ENCODE measurements at regions not wholly inside any gene's neighbourhood (a gene's known extent, or its start where the extent isn't known, plus 50 kb on each side); places are given as distances from the start of the nearest gene placed in this dataset.

GRCh38 chr6:95511404-95511803 is 65.9 kb upstream of the MANEA start:
- no peak overlapping the region for H3K14ac ChIP-seq (ENCODE audit: low read length)
- H4K91ac ChIP-seq (ENCODE audit: low read depth, low read length, poor library complexity), result no peak overlapping the region
- no CpG with 5 or more reads among the region's 4 CpGs for WGBS, 2 donors (ENCODE audit: extremely low coverage in 2 of 2, insufficient read length in 2 of 2, insufficient replicate concordance in 1 of 2)
- H2BK12ac ChIP-seq (ENCODE audit: low read length), result no peak overlapping the region
- no peak overlapping the region for H4K8ac ChIP-seq (ENCODE audit: low read depth, low read length)
- H2BK120ac ChIP-seq (ENCODE audit: low read depth, low read length), result no peak overlapping the region
- peaks cover 0 to 4% of the 10 kb centered on the region in 2 donors for H3K4me1 ChIP-seq (ENCODE audit: control insufficient read depth in 2 of 2, insufficient read depth in 1 of 2, low read depth in 1 of 2, low read length in 2 of 2)
- H3K4ac ChIP-seq (ENCODE audit: low read length), result no peak overlapping the region
- H3K9me3 ChIP-seq (replicated peaks in 1 of 2; ENCODE audit: control insufficient read depth in 2 of 2, insufficient read depth in 1 of 2, low read depth in 1 of 2, low read length in 2 of 2), result no peaks in the 10 kb centered on the region
- H3K27ac ChIP-seq (replicated peaks; ENCODE audit: low read length), result no peak overlapping the region
- H3K79me1 ChIP-seq (ENCODE audit: low read depth, low read length), result no peaks in the 10 kb centered on the region
- no peaks in the 10 kb centered on the region for H3K36me3 ChIP-seq (replicated peaks in 1 of 2; ENCODE audit: control insufficient read depth in 2 of 2, insufficient read depth in 2 of 2, low read length in 2 of 2)
- H2AFZ ChIP-seq (ENCODE audit: low read length), result peak overlapping the region; percentile 16
- no peak overlapping the region for H3K4me2 ChIP-seq (ENCODE audit: insufficient read depth, low read length, poor library complexity, severe bottlenecking)
- no peak overlapping the region for H3K18ac ChIP-seq (ENCODE audit: low read length)
- no peaks in the 10 kb centered on the region for H3K27me3 ChIP-seq (ENCODE audit: control insufficient read depth in 3 of 3, insufficient read depth in 3 of 3, low read depth in 1 of 3, low read length in 3 of 3)
- no peak for DNase-seq (ENCODE audit: low spot score)
- H2BK5ac ChIP-seq (ENCODE audit: low read length), result no peak overlapping the region
- H2AK5ac ChIP-seq (ENCODE audit: low read depth, low read length), result no peak overlapping the region
- H3K23ac ChIP-seq (ENCODE audit: low read depth, low read length, poor library complexity), result no peak overlapping the region
- no peak overlapping the region for H2BK15ac ChIP-seq (ENCODE audit: low read length)
- no peak overlapping the region for H3K9ac ChIP-seq (ENCODE audit: low read depth, low read length, poor library complexity)
- no peak overlapping the region for H3K4me3 ChIP-seq (ENCODE audit: low read length in 2 of 2)

DNA sequence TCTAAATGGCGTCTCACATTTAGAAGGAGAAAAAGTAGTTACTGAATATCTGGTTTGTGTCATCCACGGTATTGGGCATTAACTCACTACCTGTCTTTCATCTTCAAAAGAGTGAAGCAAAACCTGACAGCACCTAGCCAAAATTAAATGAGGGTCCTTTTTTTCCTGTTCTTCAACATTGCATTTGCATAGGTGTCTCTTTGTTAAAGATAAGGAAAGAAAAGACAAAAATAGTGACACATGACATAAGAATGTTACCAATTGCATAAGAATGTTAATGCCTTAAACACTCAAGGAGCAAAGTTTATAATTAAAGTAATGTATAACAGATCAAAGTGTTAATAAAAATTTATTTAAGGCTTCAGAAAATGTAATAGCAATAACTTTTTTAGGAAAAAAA is 61.4 kb upstream of the MANEA start:
- H2AFZ ChIP-seq (ENCODE audit: low read length), result no peak overlapping the region
- H3K18ac ChIP-seq (ENCODE audit: low read length), result no peak overlapping the region
- DNase-seq (ENCODE audit: low spot score), result no peak
- H3K4me3 ChIP-seq (ENCODE audit: low read length in 2 of 2), result no peak overlapping the region
- H3K23ac ChIP-seq (ENCODE audit: low read depth, low read length, poor library complexity), result no peak overlapping the region
- H3K79me1 ChIP-seq (ENCODE audit: low read depth, low read length), result no peaks in the 10 kb centered on the region
- peaks cover 0 to 4% of the 10 kb centered on the region in 2 donors for H3K4me1 ChIP-seq (ENCODE audit: control insufficient read depth in 2 of 2, insufficient read depth in 1 of 2, low read depth in 1 of 2, low read length in 2 of 2)
- no peaks in the 10 kb centered on the region for H3K27me3 ChIP-seq (ENCODE audit: control insufficient read depth in 3 of 3, insufficient read depth in 3 of 3, low read depth in 1 of 3, low read length in 3 of 3)
- H2BK120ac ChIP-seq (ENCODE audit: low read depth, low read length), result no peak overlapping the region
- no peak overlapping the region for H2BK12ac ChIP-seq (ENCODE audit: low read length)
- H4K8ac ChIP-seq (ENCODE audit: low read depth, low read length), result no peak overlapping the region
- no CpG with 5 or more reads among the region's 2 CpGs for WGBS, 2 donors (ENCODE audit: extremely low coverage in 2 of 2, insufficient read length in 2 of 2, insufficient replicate concordance in 1 of 2)
- H3K9ac ChIP-seq (ENCODE audit: low read depth, low read length, poor library complexity), result no peak overlapping the region
- H2AK5ac ChIP-seq (ENCODE audit: low read depth, low read length), result no peak overlapping the region
- no peak overlapping the region for H4K91ac ChIP-seq (ENCODE audit: low read depth, low read length, poor library complexity)
- H3K4me2 ChIP-seq (ENCODE audit: insufficient read depth, low read length, poor library complexity, severe bottlenecking), result no peak overlapping the region
- no peak overlapping the region for H2BK15ac ChIP-seq (ENCODE audit: low read length)
- no peak overlapping the region for H3K14ac ChIP-seq (ENCODE audit: low read length)
- H3K36me3 ChIP-seq (replicated peaks in 1 of 2; ENCODE audit: control insufficient read depth in 2 of 2, insufficient read depth in 2 of 2, low read length in 2 of 2), result no peaks in the 10 kb centered on the region
- no peak overlapping the region for H3K4ac ChIP-seq (ENCODE audit: low read length)
- H3K9me3 ChIP-seq (replicated peaks in 1 of 2; ENCODE audit: control insufficient read depth in 2 of 2, insufficient read depth in 1 of 2, low read depth in 1 of 2, low read length in 2 of 2), result no peaks in the 10 kb centered on the region
- no peak overlapping the region for H2BK5ac ChIP-seq (ENCODE audit: low read length)
- H3K27ac ChIP-seq (replicated peaks; ENCODE audit: low read length), result no peak overlapping the region

- peaks cover 0 to 4% of the 10 kb centered on the region in 2 donors for H3K4me1 ChIP-seq (ENCODE audit: control insufficient read depth in 2 of 2, insufficient read depth in 1 of 2, low read depth in 1 of 2, low read length in 2 of 2)
- no peak overlapping the region for H3K14ac ChIP-seq (ENCODE audit: low read length)
- no peaks in the 10 kb centered on the region for H3K36me3 ChIP-seq (replicated peaks in 1 of 2; ENCODE audit: control insufficient read depth in 2 of 2, insufficient read depth in 2 of 2, low read length in 2 of 2)
- H3K18ac ChIP-seq (ENCODE audit: low read length), result no peak overlapping the region
- H3K79me1 ChIP-seq (ENCODE audit: low read depth, low read length), result no peaks in the 10 kb centered on the region
- no CpG with 5 or more reads among the region's 2 CpGs for WGBS, 2 donors (ENCODE audit: extremely low coverage in 2 of 2, insufficient read length in 2 of 2, insufficient replicate concordance in 1 of 2)
- no peak overlapping the region for H3K4me2 ChIP-seq (ENCODE audit: insufficient read depth, low read length, poor library complexity, severe bottlenecking)
- H4K8ac ChIP-seq (ENCODE audit: low read depth, low read length), result no peak overlapping the region
- no peak overlapping the region for H2AFZ ChIP-seq (ENCODE audit: low read length)
- H2BK15ac ChIP-seq (ENCODE audit: low read length), result no peak overlapping the region
- no peaks in the 10 kb centered on the region for H3K27me3 ChIP-seq (ENCODE audit: control insufficient read depth in 3 of 3, insufficient read depth in 3 of 3, low read depth in 1 of 3, low read length in 3 of 3)
- H3K9ac ChIP-seq (ENCODE audit: low read depth, low read length, poor library complexity), result no peak overlapping the region
- no peaks in the 10 kb centered on the region for H3K9me3 ChIP-seq (replicated peaks in 1 of 2; ENCODE audit: control insufficient read depth in 2 of 2, insufficient read depth in 1 of 2, low read depth in 1 of 2, low read length in 2 of 2)
- no peak for DNase-seq (ENCODE audit: low spot score)
- H3K4me3 ChIP-seq (ENCODE audit: low read length in 2 of 2), result no peak overlapping the region
- no peak overlapping the region for H3K23ac ChIP-seq (ENCODE audit: low read depth, low read length, poor library complexity)
- H2BK12ac ChIP-seq (ENCODE audit: low read length), result no peak overlapping the region
- H2BK120ac ChIP-seq (ENCODE audit: low read depth, low read length), result no peak overlapping the region
- no peak overlapping the region for H4K91ac ChIP-seq (ENCODE audit: low read depth, low read length, poor library complexity)
- no peak overlapping the region for H3K27ac ChIP-seq (replicated peaks; ENCODE audit: low read length)
- no peak overlapping the region for H3K4ac ChIP-seq (ENCODE audit: low read length)
- H2AK5ac ChIP-seq (ENCODE audit: low read depth, low read length), result no peak overlapping the region
- H2BK5ac ChIP-seq (ENCODE audit: low read length), result no peak overlapping the region
Measured at GRCh38 chr6:95517004-95517403, 60.3 kb upstream of the MANEA start.

GRCh38 chr6:95517568-95517967 is 59.8 kb upstream of the MANEA start:
- Histone ChIP-seq H4K8ac (ENCODE audit: low read depth, low read length) (no peak overlapping the region), H3K23ac (ENCODE audit: low read depth, low read length, poor library complexity) (no peak overlapping the region), H3K4me3 (ENCODE audit: low read length in 2 of 2) (no peak overlapping the region), H3K27me3 (ENCODE audit: control insufficient read depth in 3 of 3, insufficient read depth in 3 of 3, low read depth in 1 of 3, low read length in 3 of 3) (no peaks in the 10 kb centered on the region), H3K4me1 (ENCODE audit: control insufficient read depth in 2 of 2, insufficient read depth in 1 of 2, low read depth in 1 of 2, low read length in 2 of 2) (peaks cover 0 to 4% of the 10 kb centered on the region in 2 donors), H3K4me2 (ENCODE audit: insufficient read depth, low read length, poor library complexity, severe bottlenecking) (no peak overlapping the region), H2BK5ac (ENCODE audit: low read length) (no peak overlapping the region), H3K9me3 (replicated peaks in 1 of 2; ENCODE audit: control insufficient read depth in 2 of 2, insufficient read depth in 1 of 2, low read depth in 1 of 2, low read length in 2 of 2) (no peaks in the 10 kb centered on the region), H2AFZ (ENCODE audit: low read length) (no peak overlapping the region), H2BK120ac (ENCODE audit: low read depth, low read length) (no peak overlapping the region), H3K9ac (ENCODE audit: low read depth, low read length, poor library complexity) (no peak overlapping the region), H2BK12ac (ENCODE audit: low read length) (no peak overlapping the region), H3K36me3 (replicated peaks in 1 of 2; ENCODE audit: control insufficient read depth in 2 of 2, insufficient read depth in 2 of 2, low read length in 2 of 2) (no peaks in the 10 kb centered on the region), H4K91ac (ENCODE audit: low read depth, low read length, poor library complexity) (no peak overlapping the region), H3K4ac (ENCODE audit: low read length) (no peak overlapping the region), H3K27ac (replicated peaks; ENCODE audit: low read length) (no peak overlapping the region), H3K18ac (ENCODE audit: low read length) (no peak overlapping the region), H2AK5ac (ENCODE audit: low read depth, low read length) (no peak overlapping the region), H3K14ac (ENCODE audit: low read length) (no peak overlapping the region), H3K79me1 (ENCODE audit: low read depth, low read length) (no peaks in the 10 kb centered on the region), H2BK15ac (ENCODE audit: low read length) (no peak overlapping the region)
- WGBS, 2 donors (ENCODE audit: extremely low coverage in 2 of 2, insufficient read length in 2 of 2, insufficient replicate concordance in 1 of 2), result no CpG with 5 or more reads among the region's 3 CpGs
- no peak for DNase-seq (ENCODE audit: low spot score)
